Ectodermal cell (in vitro differentiated cells): ENCODE measurements at regions not wholly inside any gene's neighbourhood (a gene's known extent, or its start where the extent isn't known, plus 50 kb on each side); places are given as distances from the start of the nearest gene placed in this dataset.
"Not testable (repeated sequence)": the region's sequence is repeated elsewhere in the genome, so short reads cannot be mapped to it uniquely, and the experiment has no call there.

Source experiments
- H3K27ac ChIP-seq: 2 replicates; pipeline ENCODE4 v1.7.0; 2013; ENCODE audit warnings: mild to moderate bottlenecking, low read depth, low read length; ENCODE audit not compliant: insufficient read depth, poor library complexity, severe bottlenecking
- H3K27me3 ChIP-seq: 2 replicates; pipeline ENCODE4 v1.7.0; 2013; ENCODE audit warnings: mild to moderate bottlenecking, low read length; ENCODE audit not compliant: insufficient read depth, control insufficient read depth, poor library complexity, severe bottlenecking
- H3K36me3 ChIP-seq: one replicate; pipeline ENCODE4 v1.7.0; 2013; ENCODE audit warnings: low read length; ENCODE audit not compliant: control insufficient read depth, insufficient read depth
- H3K4me1 ChIP-seq: one replicate; pipeline ENCODE4 v1.7.0; 2013; ENCODE audit warnings: low read length; ENCODE audit not compliant: control insufficient read depth, insufficient read depth
- H3K4me3 ChIP-seq: 2 replicates; pipeline ENCODE4 v1.7.0; 2013; ENCODE audit warnings: low read depth, low read length, control low read depth; ENCODE audit not compliant: insufficient read depth
- H3K9me3 ChIP-seq: 2 replicates; pipeline ENCODE4 v1.7.0; 2013; ENCODE audit warnings: mild to moderate bottlenecking, low read length, moderate library complexity; ENCODE audit not compliant: control insufficient read depth
- WGBS, 2 experiments: methylation state at CpG; one replicate each; pipeline ENCODE4 v1.1.7; 2013; ENCODE audit warnings: missing lambda C conversion rate in 2 of 2; 5-methylcytosine and 5-hydroxymethylcytosine counted together

DNA sequence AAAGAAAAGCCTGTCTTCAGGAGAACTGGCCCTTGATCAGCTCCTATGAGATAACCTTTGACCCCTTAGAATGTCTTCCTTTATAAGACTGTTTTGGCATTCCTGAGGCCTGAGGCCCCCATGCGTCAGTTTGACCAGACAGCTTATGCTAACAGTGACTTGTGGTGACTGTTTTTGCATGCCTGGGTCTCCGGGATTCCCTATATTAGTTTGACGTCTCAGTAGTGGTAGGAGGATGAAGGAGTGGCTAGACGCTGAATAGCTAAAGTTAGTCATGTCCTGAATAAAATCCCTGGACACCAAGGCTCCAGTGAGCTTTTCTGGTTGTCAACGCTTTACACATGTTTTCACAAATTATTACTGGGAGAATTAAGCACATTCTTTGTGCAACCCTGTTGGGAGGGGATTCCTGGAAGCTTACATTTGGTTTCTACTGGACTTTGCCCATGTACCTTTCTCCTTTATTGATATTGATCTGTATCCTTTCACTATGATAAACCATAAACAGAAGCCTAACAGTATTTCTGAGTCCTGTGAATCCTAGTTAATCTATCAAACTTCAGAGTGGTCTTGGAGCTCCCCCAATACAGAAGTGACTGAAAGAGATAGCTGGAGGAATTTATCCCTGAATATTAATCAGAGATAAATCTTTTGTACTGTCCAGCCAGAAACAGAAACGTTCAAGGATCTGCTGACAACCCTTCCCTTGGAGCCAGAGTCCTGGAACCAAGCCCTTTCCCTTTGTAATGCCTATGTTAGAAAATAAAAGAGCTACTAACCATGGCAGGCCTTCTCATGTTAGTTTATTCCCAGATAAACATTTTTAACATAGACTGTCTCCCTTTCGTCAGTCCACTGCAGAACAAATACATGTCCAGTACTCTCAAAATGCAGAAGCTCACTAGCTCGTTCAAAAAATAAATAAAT, 479.2 kb downstream of the RPS29 start:
- Histone ChIP-seq H3K27me3 (no peaks in the 10 kb centered on the region), H3K4me3 (no peak overlapping the region), H3K9me3 (no peaks in the 10 kb centered on the region), H3K36me3 (no peaks in the 10 kb centered on the region), H3K4me1 (peaks cover 3% of the 10 kb centered on the region), H3K27ac (no peak overlapping the region)
- 86 to 92% methylated on average over 7 of the region's 8 CpGs for WGBS, 2 experiments

DNA sequence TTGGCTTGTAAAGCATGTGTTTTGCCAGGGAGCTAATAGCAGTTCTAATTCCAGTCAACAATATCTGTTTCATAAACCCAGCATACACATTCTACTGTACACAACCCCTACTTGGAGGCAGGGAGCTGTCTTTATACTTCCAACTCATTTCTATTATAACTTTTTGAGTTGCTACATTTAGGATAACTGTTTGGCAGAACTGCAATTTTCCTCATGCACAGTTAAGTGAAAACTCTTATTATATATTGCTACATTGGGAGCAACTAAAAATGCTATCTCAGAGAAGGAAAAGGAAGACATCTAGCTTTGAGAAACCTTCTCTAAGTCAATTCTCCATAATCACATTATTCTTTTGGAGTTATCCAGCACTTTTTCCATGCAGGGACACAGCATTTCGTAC, 480.2 kb downstream of the RPS29 start:
- no peak overlapping the region for H3K4me3 ChIP-seq
- H3K27ac ChIP-seq: no peak overlapping the region
- H3K9me3 ChIP-seq: no peaks in the 10 kb centered on the region
- WGBS, 2 experiments: 67 to 100% methylated on average over 1 of the region's 1 CpG
- no peaks in the 10 kb centered on the region for H3K36me3 ChIP-seq
- H3K4me1 ChIP-seq: peaks cover 3% of the 10 kb centered on the region
- no peaks in the 10 kb centered on the region for H3K27me3 ChIP-seq

DNA sequence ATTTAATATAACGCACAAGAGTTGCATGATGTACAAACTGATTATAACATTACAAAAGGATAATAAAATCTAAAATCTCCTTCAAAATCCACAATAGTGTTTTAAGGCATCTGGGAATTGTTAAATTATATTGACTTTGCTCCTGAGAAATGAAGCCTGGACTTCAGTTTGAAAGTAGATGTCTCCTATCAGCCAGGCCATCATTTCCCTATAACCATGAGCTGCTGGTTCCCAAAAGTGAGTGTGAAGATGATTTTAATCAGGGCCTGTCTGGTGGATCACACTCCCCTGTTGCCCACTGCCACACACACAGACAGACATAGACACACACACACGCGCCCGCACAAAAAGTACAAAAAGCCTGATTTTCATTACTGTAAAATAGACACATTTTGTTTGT, 480.7 kb downstream of the RPS29 start:
- Histone ChIP-seq H3K27me3 (no peaks in the 10 kb centered on the region), H3K27ac (no peak overlapping the region), H3K36me3 (no peaks in the 10 kb centered on the region), H3K9me3 (no peaks in the 10 kb centered on the region), H3K4me3 (no peak overlapping the region), H3K4me1 (peaks cover 3% of the 10 kb centered on the region)
- WGBS, 2 experiments: 92 to 96% methylated on average over 3 to 4 of the region's 4 CpGs

DNA sequence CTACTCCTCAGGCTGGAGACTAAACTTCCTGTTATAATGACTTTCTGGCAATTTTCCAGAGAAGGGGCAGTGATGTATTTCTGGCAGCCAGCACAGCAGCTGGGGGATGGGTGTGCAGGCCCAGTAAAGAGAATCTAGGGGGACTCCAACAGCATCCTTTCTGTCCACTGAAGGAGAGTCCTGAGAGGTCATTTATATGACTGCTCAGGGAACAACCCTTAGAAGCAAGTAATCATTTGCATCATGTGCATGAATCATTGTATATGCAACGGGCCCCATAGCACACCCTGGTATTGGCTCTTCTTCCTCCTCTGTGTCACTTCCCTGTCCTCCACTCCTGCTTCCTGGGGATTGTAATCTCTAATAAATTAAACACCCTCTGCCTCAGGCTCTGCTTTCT, 493.8 kb downstream of the RPS29 start:
- no peak overlapping the region for H3K4me3 ChIP-seq
- no peaks in the 10 kb centered on the region for H3K27me3 ChIP-seq
- H3K4me1 ChIP-seq: no peaks in the 10 kb centered on the region
- no peak overlapping the region for H3K27ac ChIP-seq
- no peaks in the 10 kb centered on the region for H3K9me3 ChIP-seq
- WGBS, 2 experiments: 95 to 97% methylated on average over 1 of the region's 1 CpG
- no peaks in the 10 kb centered on the region for H3K36me3 ChIP-seq

DNA sequence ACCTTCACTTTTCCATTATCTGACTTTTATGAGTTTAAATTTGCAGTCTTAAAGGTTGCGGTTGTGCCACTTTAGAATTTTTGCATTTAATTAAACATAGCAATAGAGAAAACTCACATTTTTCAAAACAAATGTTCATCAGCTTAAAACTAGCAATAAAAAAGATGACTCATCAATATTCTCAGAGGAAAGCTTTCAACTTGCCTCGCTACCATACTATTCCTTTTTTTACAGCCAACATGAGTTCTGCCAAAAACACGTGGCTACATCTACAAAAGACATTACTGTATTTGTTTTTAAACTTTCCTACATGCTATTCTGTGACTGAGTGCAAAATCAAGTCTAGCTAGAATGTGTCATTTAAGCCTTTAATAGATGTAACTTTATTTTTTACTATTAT, 497.1 kb downstream of the RPS29 start:
- 91 to 96% methylated on average over 3 of the region's 3 CpGs for WGBS, 2 experiments
- no peaks in the 10 kb centered on the region for H3K36me3 ChIP-seq
- H3K4me3 ChIP-seq: no peak overlapping the region
- no peaks in the 10 kb centered on the region for H3K27me3 ChIP-seq
- H3K4me1 ChIP-seq: no peaks in the 10 kb centered on the region
- H3K27ac ChIP-seq: no peak overlapping the region
- no peaks in the 10 kb centered on the region for H3K9me3 ChIP-seq

DNA sequence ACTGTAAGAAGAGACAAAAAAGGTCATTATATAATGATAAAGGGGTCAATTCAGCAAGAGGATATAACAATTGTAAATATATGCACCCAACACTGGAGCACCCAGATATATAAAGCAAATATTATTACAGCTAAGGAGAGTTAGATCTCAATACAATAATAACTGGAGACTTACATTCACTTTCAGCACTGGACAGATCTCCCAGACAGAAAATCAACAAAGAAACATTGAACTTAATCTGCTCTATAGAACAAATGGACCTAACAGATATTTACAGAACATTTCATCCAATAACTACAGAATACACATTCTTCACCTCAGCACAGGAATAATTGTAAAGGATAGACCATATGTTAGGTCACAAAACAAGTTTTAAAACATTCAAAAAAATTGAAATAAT, 512.9 kb downstream of the RPS29 start:
- H3K9me3 ChIP-seq, H3K4me3 ChIP-seq: not testable (repeated sequence)

DNA sequence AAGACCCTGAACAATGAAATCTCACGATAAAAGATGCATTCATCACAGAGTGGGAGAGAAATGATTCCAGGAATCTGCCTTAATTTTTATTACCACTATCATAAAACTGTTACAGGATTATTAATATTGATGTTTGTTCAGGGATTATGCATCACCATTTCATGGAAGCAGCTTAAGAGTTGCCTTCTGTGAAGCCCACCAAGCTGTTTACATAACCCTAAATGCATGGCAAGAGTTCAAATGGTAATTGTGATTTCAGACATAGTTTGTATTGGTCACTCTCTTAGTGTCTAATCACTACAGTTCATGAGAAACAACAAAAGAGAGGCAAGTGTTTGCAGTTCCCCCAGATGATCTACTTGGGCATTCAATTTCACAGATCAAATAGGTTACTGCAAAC, 527.7 kb downstream of the RPS29 start:
- no peaks in the 10 kb centered on the region for H3K9me3 ChIP-seq
- H3K36me3 ChIP-seq: no peaks in the 10 kb centered on the region
- no peak overlapping the region for H3K4me3 ChIP-seq
- WGBS, 2 experiments: 90% methylated on average over 1 of the region's 1 CpG
- H3K27ac ChIP-seq: no peak overlapping the region
- no peaks in the 10 kb centered on the region for H3K27me3 ChIP-seq
- no peaks in the 10 kb centered on the region for H3K4me1 ChIP-seq

More for the DNA sequence above, 512.9 kb downstream of the RPS29 start:
- not testable (repeated sequence) for H3K36me3 ChIP-seq, H3K27me3 ChIP-seq, H3K4me1 ChIP-seq, H3K27ac ChIP-seq

DNA sequence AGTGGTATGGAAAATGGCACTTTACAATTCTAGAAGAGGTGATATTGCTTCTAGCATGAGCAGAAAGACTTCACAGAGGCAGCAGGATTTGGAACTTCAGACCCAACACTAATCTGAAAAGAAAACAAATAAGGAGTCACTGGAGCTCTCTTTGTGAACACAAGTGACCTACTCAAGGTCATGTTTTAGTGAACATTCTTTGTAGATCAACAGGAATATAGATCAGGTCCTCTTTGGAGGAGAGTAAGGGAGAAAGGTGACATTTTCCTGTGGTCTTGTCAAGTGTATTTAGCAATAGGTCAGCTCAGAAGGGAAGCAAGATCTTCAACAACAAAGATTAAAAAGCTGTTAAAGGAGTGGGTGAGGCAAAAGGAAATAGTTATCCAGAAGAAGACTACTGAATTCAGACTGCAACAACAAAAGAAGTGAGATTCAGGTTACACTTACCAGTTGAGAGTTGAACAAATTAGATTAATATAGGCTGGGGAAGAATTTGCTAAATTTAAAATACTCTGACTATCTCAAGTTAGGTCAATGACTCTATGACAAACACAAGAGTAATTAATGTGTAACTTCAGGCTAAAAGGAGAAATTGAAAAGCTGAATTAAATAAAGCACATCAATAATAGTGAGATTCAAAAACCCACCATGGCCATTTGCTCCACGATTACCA, 528.2 kb downstream of the RPS29 start:
- no peaks in the 10 kb centered on the region for H3K36me3 ChIP-seq
- H3K9me3 ChIP-seq: no peaks in the 10 kb centered on the region
- no peaks in the 10 kb centered on the region for H3K4me1 ChIP-seq
- no peaks in the 10 kb centered on the region for H3K27me3 ChIP-seq
- WGBS, 2 experiments: 82 to 100% methylated on average over 1 of the region's 1 CpG
- H3K27ac ChIP-seq: no peak overlapping the region
- H3K4me3 ChIP-seq: no peak overlapping the region

DNA sequence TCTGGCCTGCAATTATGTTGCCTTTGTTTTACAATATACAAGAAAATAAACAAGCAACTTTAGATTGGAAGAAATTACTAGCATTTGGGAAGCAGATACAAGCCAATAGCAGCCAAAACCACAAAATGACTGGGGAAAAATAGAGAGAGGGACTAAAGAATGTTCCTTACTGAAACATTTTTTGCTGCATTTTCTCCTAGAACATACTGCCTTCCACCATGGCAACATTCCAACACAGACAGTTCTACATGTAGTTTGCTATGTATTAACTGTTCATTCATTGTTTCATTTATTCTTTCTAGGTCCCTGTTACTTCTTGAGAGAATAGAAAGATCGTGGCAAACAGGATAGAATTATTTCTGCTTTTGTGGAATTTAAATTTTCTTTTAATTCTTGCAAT, 530.2 kb downstream of the RPS29 start:
- WGBS, 2 experiments: no CpG with 5 or more reads among the region's 1 CpG
- Histone ChIP-seq H3K4me3 (no peak overlapping the region), H3K9me3 (no peaks in the 10 kb centered on the region), H3K36me3 (no peaks in the 10 kb centered on the region), H3K27ac (no peak overlapping the region), H3K27me3 (no peaks in the 10 kb centered on the region), H3K4me1 (no peaks in the 10 kb centered on the region)

DNA sequence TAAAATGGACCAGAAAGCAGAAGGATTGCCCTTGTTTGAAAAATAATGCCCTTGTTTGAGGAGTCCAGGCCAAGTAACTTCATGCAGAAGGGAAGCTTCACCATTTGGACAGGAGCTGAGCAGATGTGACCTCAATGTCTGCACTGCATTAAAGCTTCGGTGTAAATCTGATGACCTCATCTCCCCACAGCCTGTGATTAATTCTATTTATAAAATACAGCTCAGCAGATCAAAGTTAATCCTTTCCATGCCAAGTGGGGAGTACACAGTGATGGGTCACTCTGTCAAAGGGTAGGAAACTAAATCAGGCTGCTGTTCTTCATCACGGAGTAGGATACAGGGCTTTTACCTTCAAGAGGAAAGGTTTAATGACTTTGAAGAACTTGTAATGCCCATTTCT, 533.7 kb downstream of the RPS29 start:
- Histone ChIP-seq H3K4me1 (no peaks in the 10 kb centered on the region), H3K27me3 (no peaks in the 10 kb centered on the region), H3K9me3 (no peaks in the 10 kb centered on the region), H3K36me3 (no peaks in the 10 kb centered on the region), H3K27ac (no peak overlapping the region), H3K4me3 (no peak overlapping the region)
- WGBS, 2 experiments: 96 to 100% methylated on average over 2 of the region's 2 CpGs
